ENCODE measurements at regions not wholly inside any gene's neighbourhood (a gene's known extent, or its start where the extent isn't known, plus 50 kb on each side); places are given as distances from the start of the nearest gene placed in this dataset.
"Not testable (repeated sequence)": the region's sequence is repeated elsewhere in the genome, so short reads cannot be mapped to it uniquely, and the experiment has no call there.

DNA sequence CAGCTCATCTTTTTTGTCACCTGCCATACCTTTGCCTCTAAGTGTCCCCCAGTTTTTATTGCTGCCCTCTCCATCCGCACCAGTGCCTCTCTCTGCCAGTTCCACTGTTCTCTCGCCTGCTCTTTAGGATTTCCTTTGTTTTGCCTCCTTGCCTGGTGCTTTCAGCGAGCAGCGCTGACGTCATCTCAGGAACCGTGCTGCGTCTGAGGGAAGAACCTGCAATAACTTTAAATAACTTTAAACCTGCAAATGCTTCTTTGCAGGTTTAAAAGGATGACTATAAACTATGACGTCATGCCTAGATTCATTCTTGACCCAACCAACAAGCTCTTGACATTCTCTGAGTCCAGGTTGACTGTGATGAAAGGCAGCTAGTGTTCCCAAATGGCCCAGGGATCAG, 105.1 kb downstream of the LRRC74B start:
- not testable (repeated sequence) for DNase-seq

DNA sequence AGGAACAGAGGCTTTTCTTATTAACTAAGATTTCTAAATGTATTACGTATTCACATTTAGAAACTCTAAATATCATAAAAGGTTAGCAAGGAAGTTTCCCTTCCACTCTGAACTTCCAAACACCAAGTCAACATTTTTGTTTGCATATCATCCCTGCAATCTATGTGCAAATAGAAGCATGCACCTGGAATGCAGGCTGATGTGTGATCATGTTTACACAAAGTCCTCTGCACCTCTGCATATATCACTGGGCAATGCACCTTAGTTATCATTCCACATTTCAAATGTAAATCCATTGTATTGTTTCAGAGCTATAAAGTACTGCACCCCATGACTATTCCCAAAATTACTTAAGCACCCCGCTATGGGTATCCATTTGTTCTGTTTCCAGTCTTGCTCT, 142.1 kb downstream of the LRRC74B start:
- DNase-seq = not testable (repeated sequence)

DNA sequence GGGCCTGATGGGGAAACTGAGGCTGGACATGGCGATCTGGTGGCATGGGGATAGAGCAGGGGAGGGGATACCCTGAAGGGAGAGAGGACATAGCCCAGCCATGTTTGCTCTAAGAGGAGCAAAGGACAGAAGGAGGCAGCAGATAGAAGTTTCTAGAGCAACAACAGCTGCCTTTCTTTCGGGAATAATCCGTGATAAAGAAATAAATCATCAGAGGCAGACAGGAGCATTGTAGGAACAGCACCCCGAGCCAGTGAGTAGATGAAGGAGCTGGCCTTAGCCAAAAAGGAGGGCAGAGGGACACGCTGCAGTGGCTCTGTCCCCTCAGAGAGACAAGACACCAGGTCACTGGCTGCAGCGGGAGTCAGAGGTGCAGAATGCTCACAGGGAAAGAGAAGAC, 166.3 kb downstream of the LRRC74B start:
- DNase-seq = not testable (repeated sequence)

DNA sequence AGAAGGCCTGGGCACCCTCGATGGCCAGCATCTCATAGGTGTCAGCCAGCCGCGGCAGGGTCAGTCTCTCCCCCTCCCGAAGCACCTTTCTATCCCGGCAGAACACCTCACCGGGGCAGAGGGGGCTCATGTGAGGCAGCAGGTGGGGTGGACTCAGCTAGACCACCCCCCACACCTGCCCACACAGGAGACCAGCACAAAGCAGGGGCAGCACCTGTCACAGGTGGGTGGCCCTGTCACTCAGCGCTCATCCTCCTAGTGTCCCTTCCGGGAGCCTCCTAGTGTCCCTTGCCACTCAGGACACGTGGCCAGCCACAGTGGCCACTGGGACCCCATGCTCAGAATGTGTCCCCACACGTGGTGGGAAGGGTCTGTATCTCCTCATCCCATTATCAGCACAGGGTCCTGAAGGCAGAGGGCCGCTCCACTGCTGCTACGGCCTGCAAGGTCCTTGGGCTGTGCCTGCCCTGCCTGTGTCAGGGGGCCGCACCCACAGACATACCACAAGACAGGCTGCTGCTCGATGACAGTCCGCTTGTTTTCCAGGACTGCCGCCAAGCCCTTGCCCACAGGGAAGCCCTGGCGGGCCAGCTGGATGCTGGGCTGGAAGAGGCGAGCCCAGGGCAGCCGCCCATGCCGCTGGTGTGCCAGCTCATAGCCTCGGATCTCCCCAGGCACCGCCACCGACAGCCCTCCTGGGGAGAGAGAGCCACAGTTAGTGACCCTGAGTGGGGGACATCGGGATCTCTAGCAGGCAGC, 167.4 kb upstream of the RIMBP3B start:
- DNase-seq = peak; percentile 61

DNA sequence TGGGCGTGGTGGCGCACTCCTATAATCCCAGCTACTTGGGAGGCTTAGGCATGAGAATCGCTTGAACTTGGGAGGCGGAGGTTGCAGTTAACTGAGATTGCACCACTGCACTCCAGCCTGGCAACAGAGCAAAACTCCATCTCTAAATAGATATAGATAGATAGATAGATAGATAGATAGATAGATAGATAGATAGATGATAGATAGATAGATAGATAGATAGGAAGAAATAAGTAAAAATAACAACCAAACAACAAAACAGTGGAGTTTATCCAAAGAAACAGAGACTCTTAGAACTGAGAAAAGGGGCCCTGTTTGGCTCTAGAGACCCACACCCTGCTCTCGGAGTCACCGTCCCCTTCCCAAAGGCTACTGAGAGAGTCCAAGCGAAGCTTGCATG, 158.7 kb upstream of the RIMBP3B start:
- DNase-seq = not testable (repeated sequence)

DNA sequence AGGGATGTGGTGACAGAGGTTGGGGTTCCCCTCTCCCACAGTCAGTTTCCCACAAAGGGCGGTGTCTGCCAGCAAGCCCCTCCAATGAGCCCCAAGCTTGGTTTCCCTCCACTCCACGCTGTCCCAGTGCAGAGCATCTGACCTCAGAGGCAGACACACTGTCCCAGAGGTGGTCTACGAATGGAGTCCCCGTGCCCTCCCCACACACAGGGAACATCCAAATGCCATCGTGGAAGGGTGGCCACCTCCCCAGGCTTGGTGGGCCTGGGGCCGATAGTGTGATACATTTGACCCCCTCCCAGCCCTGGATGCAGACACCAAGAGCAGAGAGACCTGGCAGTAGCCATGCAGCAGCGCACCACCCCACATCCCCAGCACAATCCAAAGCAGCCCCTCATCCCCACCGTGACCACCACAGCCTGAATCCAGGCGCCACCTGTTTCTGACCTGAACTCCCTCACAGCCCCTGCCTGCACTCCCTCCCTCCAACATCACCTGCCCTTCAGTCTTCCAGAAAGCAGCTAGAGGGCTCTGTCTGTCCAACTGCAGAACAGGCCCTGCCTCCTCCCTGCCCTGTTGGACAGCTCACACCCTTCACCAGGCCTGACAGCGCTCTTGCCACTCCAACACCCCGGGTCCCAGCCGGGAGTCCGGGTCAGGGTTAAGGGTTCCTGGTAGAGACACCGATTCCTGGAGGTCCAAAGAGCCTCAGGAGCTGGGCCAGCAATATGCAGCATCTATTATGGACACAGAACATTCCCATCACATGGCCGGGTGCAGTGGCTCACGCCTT, 156.5 kb upstream of the RIMBP3B start:
- DNase-seq = not testable (repeated sequence)

DNA sequence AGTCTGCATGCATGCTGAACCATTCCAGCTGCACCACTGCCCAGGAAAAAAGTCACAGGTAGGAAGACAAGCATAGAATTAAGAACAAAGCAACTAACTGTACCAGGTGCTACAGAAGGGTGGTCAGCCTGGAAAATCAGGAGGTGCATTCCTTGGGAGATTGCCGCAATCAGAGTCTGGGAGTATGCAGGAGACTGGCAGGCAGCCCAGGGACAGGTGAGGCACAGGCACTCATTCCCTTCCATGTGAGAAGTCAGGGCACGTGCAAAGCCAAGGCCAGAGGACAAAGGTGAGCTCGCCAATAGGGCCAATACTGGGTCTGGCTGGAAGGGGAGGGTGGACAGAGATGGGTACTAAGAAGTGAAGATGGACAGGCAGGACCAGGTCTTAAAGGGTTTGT, 132.1 kb upstream of the RIMBP3B start:
- DNase-seq = not testable (repeated sequence)

DNA sequence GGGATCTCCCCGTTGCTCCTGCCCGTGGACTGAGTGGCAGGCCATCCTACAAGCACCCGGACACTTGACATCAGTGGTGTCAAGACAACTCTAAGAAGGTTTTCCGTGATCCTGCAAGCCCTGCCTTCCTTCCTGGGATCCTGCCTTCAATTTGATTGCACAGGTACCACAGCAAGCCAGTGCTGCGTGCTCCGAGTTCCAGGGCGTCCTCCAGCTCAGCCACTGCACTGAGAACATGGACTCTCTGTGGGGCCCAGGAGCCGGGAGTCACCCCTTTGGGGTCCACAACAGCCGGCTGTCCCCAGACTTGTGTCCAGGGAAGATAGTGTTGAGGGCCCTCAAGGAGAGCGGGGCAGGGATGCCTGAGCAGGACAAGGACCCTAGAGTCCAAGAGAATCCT, 100.9 kb upstream of the RIMBP3B start:
- DNase-seq = peak; percentile 53

DNA sequence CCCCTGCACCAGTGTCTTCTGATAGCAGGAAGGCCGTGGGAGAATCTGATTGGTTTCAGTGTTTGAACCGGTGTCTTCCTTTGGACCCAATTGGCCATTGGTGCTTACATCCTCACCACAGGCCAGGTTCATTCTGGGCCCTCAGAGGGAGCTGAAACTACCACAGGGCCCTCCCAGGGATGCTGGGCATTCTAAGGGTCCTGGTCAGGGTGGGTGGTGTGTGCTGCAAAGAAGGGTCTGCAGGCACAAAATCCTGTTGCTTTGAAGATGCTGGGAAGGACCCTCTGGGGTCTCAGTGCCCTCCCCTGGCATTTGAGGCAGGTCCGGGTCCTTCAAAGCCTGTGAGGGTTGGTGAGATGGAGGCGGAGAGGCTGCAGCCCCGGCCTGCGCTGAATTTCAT, 89.8 kb upstream of the RIMBP3B start:
- not testable (repeated sequence) for DNase-seq

DNA sequence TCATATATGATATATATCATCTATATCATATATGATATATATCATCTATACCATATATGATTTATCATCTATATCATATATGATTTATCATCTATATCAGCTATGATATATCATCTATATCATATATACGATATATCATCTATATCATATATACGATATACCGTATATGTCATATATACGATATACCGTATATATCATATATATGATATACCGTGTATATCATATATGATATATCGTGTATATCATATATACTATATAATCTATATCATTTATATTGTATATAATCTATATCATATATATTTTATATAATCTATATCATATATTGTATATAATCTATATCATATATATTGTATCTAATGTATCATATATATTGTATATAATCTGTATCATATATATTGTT, 55.9 kb upstream of the RIMBP3B start:
- DNase-seq = not testable (repeated sequence)

All from activated effector memory CD4-positive, alpha-beta T cell treated with anti-CD3 and anti-CD28 coated beads, Interleukin-2, amount 50 U/mL, for 16 hours (primary cell).